Activated CD4-positive, alpha-beta T cell treated with anti-CD3 and anti-CD28 coated beads, Interleukin-2, amount 50 U/mL, for 16 hours (primary cell): ENCODE measurements at regions not wholly inside any gene's neighbourhood (a gene's known extent, or its start where the extent isn't known, plus 50 kb on each side); places are given as distances from the start of the nearest gene placed in this dataset.

Experiments used
- DNase-seq: peaks from one replicate; pipeline ENCODE4 v3.0.0-alpha.2; 2020

GRCh38 chr1:80929868-80930508 is 870.7 kb upstream of the ADGRL2 start:
- no peak for DNase-seq

- DNase-seq = no peak
Observed at GRCh38 chr1:80926531-80926930, 874.2 kb upstream of the ADGRL2 start.

DNA sequence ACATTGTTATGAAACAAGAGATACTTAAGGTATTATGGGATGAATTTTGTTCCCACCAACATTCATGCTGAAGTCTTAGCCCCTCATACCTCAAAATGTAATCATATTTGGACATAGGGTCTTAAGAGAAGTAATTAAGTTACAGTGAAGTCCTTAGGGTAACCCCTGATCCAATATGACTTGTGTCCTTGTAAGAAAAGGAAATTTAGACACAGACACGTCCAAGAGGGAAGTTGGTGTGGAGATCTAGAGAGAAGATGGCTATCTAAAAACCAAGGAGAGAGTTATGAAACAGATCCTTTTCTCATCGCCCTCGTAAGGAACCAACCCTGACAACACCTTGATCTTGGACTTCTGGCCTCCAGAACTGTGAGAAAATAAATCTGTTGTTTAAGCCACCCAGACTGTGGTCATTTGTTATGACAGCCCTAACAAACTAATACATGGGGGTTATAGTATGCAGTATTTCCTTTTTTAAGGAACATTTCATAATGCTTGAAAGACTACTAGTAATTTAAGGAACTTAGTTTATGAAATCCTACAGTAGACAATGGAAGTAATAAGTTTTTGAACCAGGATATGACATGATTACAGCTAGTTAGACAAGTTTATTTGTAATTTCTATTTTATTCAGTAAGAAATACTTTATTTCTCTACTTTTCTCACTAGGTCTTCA is 875.5 kb upstream of the ADGRL2 start:
- DNase-seq = no peak

GRCh38 chr1:80924290-80924689 is 876.4 kb upstream of the ADGRL2 start:
- no peak for DNase-seq

DNA sequence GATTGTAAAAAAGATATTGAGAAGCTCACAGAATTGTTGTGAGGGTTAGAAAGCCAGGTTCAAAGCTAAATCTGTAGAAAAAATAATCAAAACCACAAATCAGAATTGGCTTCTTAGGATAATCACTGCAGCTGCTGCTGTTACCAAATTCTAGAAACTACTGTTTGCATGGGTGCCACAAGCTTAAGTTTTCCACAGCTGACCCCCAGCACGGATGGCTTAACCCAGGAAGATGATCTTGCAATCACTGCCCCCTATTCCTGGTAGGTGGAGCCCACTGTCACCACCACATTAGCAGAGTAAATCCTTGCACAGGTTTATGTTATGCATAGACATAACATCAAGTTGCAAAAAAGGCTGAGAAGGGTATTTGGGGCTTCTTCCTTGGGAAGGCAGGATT is 877.8 kb upstream of the ADGRL2 start:
- no peak for DNase-seq

DNA sequence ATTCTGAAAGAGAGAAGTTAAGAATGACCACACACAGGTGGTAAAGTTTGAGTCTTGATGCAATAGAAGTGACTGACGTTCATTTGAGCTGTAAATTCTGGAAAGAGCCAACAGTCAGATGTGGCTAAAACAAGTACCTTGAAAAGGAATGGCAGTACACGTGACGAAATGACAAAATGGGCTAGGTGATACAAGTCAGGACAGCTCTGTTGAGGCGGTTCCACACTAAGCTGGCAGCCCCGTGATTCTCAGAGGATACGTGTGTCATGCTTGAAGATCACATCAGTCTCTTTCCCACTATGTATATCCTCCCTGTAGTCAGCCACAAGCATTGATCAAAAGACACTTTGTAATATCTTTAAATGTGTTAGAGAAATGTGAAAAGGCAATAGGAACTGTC is 881.3 kb upstream of the ADGRL2 start:
- DNase-seq = no peak

GRCh38 chr1:80918380-80918779 is 882.4 kb upstream of the ADGRL2 start:
- no peak for DNase-seq

DNA sequence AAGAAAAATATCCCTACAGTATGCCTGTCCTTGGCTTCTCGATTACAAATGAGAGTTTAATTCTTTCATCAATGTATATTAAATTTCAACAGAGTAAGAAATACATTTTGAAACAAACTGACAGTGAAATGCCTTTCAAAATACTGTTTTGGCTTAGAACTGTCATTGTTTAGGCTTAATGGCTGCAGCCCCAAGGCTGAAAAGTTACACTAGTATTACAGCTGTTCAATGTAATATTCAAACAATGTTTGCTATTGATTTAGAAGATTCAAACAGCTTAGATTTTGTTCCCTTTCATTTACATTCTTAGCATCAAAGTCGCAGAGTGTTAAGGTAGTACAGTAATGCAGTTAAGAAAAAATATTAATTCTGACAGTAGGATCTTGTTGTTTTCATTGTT is 882.9 kb upstream of the ADGRL2 start:
- no peak for DNase-seq

GRCh38 chr1:80917225-80917624 is 883.5 kb upstream of the ADGRL2 start:
- DNase-seq = no peak

DNA sequence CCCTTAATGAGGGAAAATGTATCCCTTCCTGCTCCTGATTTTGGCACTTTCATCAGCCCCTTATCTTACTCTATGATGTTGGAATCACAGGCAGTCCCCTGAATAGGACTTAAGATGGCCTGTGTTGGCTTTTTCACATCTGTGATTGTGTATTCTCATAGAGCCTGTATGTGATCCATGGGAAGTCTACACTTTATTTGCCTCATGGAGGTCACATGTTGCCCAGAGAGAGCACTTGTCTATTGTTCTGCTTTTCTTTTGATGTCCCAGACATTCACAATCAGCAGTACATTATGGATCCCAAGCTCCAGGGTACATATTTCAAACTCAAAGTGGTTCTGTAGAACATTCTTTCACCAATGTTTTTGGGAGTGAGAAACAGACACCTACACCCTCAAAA is 885.2 kb upstream of the ADGRL2 start:
- no peak for DNase-seq

GRCh38 chr1:80910426-80910825 is 890.3 kb upstream of the ADGRL2 start:
- no peak for DNase-seq

DNA sequence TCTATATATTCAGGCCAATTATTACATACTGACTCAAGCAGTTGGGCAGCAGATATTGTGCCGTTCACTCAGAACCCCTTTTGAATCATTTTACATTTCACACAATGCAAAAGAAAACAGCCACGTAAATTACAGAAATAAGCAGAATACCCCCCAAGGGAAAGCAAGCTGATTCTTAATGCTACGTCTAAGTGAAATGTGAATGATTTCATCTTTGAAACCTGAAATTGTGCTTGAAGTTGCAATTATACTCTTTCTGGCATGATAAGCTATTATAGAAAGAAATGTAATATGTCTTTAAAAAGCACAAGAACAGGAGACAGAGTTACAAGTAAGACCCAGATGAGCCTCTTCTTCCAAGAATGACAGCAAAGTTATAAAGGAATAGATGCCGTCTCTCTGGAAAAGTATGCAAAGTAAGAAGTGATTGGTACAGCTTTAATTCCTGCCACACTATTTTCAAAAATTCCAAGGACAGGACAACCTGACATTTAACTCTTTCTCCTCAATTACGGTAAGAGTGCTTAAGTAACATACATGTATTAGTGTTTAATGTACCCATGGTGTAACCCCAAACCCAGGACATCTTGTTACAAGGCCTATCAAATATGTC is 891.5 kb upstream of the ADGRL2 start:
- no peak for DNase-seq

- DNase-seq = no peak
Observed at GRCh38 chr1:80896781-80897356, 903.9 kb upstream of the ADGRL2 start.

DNA sequence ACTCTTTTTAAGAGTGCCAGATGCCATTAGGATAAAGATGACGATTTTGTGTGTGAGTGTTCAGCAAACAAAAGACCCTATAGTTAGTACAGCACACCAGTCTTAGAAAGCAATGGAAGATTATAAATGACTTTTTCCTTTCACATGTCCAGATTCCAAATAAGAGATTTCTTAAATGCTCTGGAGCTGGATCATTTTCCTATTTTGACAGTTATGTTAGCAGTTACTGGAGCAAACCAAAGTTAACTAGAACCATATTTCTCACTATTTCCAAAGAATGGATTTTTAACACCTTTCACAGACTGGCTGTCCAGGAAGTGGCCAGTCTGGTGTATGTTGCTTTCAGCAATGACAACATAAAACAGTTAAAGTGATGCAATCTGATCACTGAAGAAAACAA is 905.8 kb upstream of the ADGRL2 start:
- DNase-seq = no peak

DNA sequence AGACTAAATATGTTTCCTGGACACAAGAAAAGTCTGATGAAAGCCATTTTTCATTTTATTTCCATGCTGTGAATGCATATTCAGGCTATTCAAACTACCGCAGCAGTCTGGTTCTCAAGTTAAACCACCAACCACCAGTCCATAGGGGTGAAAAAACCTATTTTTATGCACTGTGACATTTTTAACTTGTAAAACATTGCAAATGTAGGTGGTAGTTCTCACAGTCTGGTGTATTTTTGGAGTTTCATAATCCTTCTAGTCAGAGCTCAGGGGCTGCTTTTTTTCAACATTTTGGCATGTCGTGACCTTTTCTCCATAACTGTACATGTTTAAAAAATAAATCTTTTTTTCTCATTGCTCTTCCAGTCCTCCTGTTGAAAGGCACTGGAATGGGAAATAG is 907.6 kb upstream of the ADGRL2 start:
- DNase-seq = no peak

DNA sequence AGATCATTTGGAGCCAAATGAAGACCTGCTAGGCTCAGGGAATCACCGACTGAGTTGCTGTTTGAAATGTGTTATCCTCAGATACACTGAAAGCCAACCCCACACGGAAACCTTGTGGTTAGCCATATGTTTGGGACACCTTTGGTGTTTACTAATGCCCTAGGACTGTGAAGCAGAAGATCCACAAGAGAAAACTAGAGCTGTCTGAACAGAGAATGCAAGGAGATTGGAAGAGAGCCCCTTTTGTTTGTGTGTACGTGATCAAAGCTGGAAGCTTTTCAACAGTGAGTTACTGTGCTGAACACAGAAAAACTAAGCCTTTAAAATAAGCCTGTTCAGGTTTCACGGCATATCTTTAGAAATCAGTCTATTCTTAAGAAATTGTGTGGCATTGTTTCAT is 908.2 kb upstream of the ADGRL2 start:
- DNase-seq = no peak

DNA sequence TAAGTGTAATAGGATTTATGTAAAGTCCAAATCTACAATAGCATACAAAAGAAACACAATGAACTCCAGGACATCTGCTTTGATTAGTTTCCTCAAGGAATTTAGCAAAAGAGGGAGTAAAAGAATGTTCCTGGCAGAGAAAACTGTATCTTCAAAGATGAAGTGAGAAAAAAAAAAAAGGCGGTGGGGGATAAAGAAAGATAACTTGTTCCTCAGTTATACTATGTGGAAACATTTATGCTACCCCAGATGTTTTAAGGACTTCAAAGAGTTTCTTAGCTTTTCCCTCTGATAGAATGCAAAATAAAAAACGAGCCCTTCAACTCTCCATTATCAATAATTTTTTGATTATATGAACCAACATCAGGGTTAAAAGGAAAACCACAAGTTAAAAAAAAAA is 908.9 kb upstream of the ADGRL2 start:
- DNase-seq = no peak

GRCh38 chr1:80882553-80882952 is 918.2 kb upstream of the ADGRL2 start:
- DNase-seq = no peak

- no peak for DNase-seq
Observed at GRCh38 chr1:80878343-80878742, 922.4 kb upstream of the ADGRL2 start.

GRCh38 chr1:80876035-80876434 is 924.7 kb upstream of the ADGRL2 start:
- DNase-seq = no peak

DNA sequence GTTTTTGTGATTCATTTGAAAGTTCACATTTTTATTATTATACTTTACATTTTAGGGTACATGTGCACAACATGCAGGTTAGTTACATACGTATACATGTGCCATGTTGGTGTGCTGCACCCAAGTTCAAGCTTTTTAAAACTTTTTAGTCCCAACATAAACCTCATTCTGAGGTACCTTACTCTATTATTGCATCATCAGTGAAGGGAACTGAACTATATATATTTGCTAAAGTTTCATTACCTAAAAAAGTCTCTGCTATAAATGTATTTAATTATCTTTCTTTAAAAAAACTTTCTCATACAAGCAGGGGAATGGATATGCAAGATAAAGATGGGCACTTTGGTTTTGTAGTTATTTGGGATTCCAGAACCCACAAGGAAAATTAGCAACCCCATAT is 931.4 kb upstream of the ADGRL2 start:
- no peak for DNase-seq

DNA sequence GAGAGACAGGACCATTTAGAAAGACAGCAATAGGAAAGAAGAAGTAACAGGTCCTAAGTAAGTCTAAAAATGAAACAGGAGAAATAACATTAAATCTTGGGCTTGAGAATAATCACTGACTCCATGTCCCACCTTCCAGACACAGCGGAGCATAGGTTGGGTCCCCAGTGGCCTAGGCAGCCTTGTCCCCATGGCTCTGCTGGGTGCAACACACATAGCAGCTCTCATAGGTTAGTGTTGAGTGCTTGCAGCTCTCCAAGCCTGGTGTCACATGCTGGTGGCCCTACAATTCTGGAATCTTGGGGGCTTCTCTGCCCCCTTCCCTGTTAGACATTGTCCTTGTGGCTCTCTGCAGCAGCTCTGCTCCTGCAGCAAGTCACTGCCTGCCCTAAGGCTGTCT is 952.8 kb upstream of the ADGRL2 start:
- no peak for DNase-seq

- DNase-seq = no peak
Observed at GRCh38 chr1:80846966-80847365, 953.8 kb upstream of the ADGRL2 start.

GRCh38 chr1:80842796-80843195 is 957.9 kb upstream of the ADGRL2 start:
- DNase-seq = no peak
